Endothelial cell of hepatic sinusoid (primary cell): ENCODE measurements at regions not wholly inside any gene's neighbourhood (a gene's known extent, or its start where the extent isn't known, plus 50 kb on each side); places are given as distances from the start of the nearest gene placed in this dataset.

ENCODE experiments used
- in situ Hi-C: cut with HindIII; loops from 2 replicates; pipeline ENCODE4 v1.10.0; 2017; ENCODE audit warnings: low sequenced_read_pairs

GRCh38 chr20:40547483-40548091, 141.4 kb downstream of the MAFB start:
- in situ Hi-C loops: no loop called here

GRCh38 chr20:40545478-40545877, 143.6 kb downstream of the MAFB start:
- in situ Hi-C loops: no loop called here

GRCh38 chr20:40542065-40542464, 147.0 kb downstream of the MAFB start:
- in situ Hi-C loops: no loop called here

GRCh38 chr20:40540166-40540565, 148.9 kb downstream of the MAFB start:
- in situ Hi-C loops: no loop called here

GRCh38 chr20:40538131-40538530, 150.9 kb downstream of the MAFB start:
- in situ Hi-C loops: no loop called here

- in situ Hi-C loops: no loop called here
Observed at GRCh38 chr20:40536808-40537207, 152.2 kb downstream of the MAFB start.

GRCh38 chr20:40535816-40536215, 153.2 kb downstream of the MAFB start:
- in situ Hi-C loops: no loop called here

GRCh38 chr20:40532103-40532502, 156.9 kb downstream of the MAFB start:
- in situ Hi-C loops: no loop called here

GRCh38 chr20:40525351-40525750, 163.7 kb downstream of the MAFB start:
- in situ Hi-C loops: no loop called here

GRCh38 chr20:40524071-40524470, 165.0 kb downstream of the MAFB start:
- in situ Hi-C loops: no loop called here

- in situ Hi-C loops: no loop called here
Observed at GRCh38 chr20:40522405-40522804, 166.6 kb downstream of the MAFB start.

GRCh38 chr20:40521962-40522361, 167.1 kb downstream of the MAFB start:
- in situ Hi-C loops: no loop called here

GRCh38 chr20:40519918-40520317, 169.1 kb downstream of the MAFB start:
- in situ Hi-C loops: no loop called here

- in situ Hi-C loops: no loop called here
Observed at GRCh38 chr20:40512994-40513393, 176.0 kb downstream of the MAFB start.

GRCh38 chr20:40512591-40512990, 176.4 kb downstream of the MAFB start:
- in situ Hi-C loops: no loop called here

GRCh38 chr20:40511478-40511877, 177.6 kb downstream of the MAFB start:
- in situ Hi-C loops: no loop called here

GRCh38 chr20:40510622-40511021, 178.4 kb downstream of the MAFB start:
- in situ Hi-C loops: no loop called here

GRCh38 chr20:40508821-40509220, 180.2 kb downstream of the MAFB start:
- in situ Hi-C loops: no loop called here

GRCh38 chr20:40506537-40506939, 182.5 kb downstream of the MAFB start:
- in situ Hi-C loops: no loop called here

GRCh38 chr20:40503119-40503518, 185.9 kb downstream of the MAFB start:
- in situ Hi-C loops: no loop called here

- in situ Hi-C loops: no loop called here
Observed at GRCh38 chr20:40502576-40502975, 186.5 kb downstream of the MAFB start.

GRCh38 chr20:40499391-40499790, 189.6 kb downstream of the MAFB start:
- in situ Hi-C loops: no loop called here
